A549 (cell line): ENCODE measurements at regions not wholly inside any gene's neighbourhood (a gene's known extent, or its start where the extent isn't known, plus 50 kb on each side); places are given as distances from the start of the nearest gene placed in this dataset.

Experiments used
- ATAC-seq, 2 experiments: fragments of 200-7000 bp in 1 of 2; fragments of >200 bp in 1 of 2; cut with Nextera tagmentation in 1 of 2; cut with Tn5 transposase in 1 of 2; 3 replicates each; pipeline versions ENCODE4 v1.8.0 to v1.9.1; 2018 to 2020; ENCODE audit warnings: mild to moderate bottlenecking in 1 of 2, moderate library complexity in 1 of 2
- CTCF ChIA-PET: fragments of 300-600 bp; sonication (Branson Sonifier 250); formaldehyde crosslinking; extraction: SDS; loops from one replicate; lab custom pipeline; 2021; ENCODE audit warnings: antibody characterized with exemption, inconsistent platforms; lab: Yijun Ruan, JAX
- POLR2A ChIA-PET: fragments of 350-600 bp; formaldehyde crosslinking; extraction: SDS; loops from one replicate; lab custom pipeline; 2021; ENCODE audit warnings: antibody characterized with exemption, inconsistent platforms; lab: Yijun Ruan, JAX
- DNase-seq, 2 experiments: peaks; one replicate each; pipeline versions ENCODE4 v3.0.0 to v3.0.0-alpha.2; 2011 to 2016; ENCODE audit warnings: low read depth in 1 of 2, low spot score in 1 of 2
- FAIRE-seq: peaks from 2 replicates; lab custom pipeline; 2011; peaks lifted over from hg19 to GRCh38; lab: Jason Lieb, UNC
- H3K27ac ChIP-seq, 2 experiments: fragments of >200 bp; sonication (Bioruptor Twin); formaldehyde crosslinking; 3 replicates each; pipeline ENCODE4 v1.5.1; 2016 to 2017
- H3K4me1 ChIP-seq: fragments of >200 bp; sonication (Bioruptor Twin); formaldehyde crosslinking; 3 replicates; pipeline ENCODE4 v1.6.1; 2016
- H3K4me2 ChIP-seq: fragments of >200 bp; sonication (Bioruptor Twin); formaldehyde crosslinking; 3 replicates; pipeline ENCODE4 v1.6.1; 2016
- H3K4me3 ChIP-seq: fragments of >200 bp; sonication (Bioruptor Twin); formaldehyde crosslinking; 3 replicates; pipeline ENCODE4 v1.5.1; 2016
- H3K9me3 ChIP-seq: fragments of >200 bp; sonication (Bioruptor Twin); formaldehyde crosslinking; 3 replicates; pipeline ENCODE4 v1.6.1; 2016
- CBX2 ChIP-seq: fragments of 200-600 bp; sonication (generic); IDR thresholded peaks from 2 replicates; pipeline ENCODE4 v1.6.1; 2016; ENCODE audit warnings: low read depth, mild to moderate bottlenecking, borderline replicate concordance
- CBX8 ChIP-seq: fragments of 200-600 bp; sonication (generic); IDR thresholded peaks from 2 replicates; pipeline ENCODE4 v1.6.1; 2016
- CEBPB ChIP-seq, 2 experiments: fragments of >200 bp in 1 of 2; sonication (Bioruptor Twin) in 1 of 2; formaldehyde crosslinking in 1 of 2; IDR thresholded peaks; 2 replicates each; pipeline ENCODE4 v1.6.1; 2012 to 2016
- CHD2 ChIP-seq: fragments of 150-350 bp; IDR thresholded peaks from 2 replicates; pipeline ENCODE4 v1.6.1; 2014; ENCODE audit warnings: low read length; ENCODE audit not compliant: partially characterized antibody
- EHF ChIP-seq: fragments of 250-450 bp; sonication (Bioruptor Pico); IDR thresholded peaks from 2 replicates; pipeline ENCODE4 v1.5.0; 2020; ENCODE audit warnings: mild to moderate bottlenecking
- EP300 ChIP-seq, 2 experiments: fragments of >200 bp; sonication (Bioruptor Twin); formaldehyde crosslinking; IDR thresholded peaks; 2 replicates in 1 of 2; 3 replicates in 1 of 2; pipeline ENCODE4 v1.6.1; 2016 to 2017
- ESRRA ChIP-seq: fragments of 150-350 bp; IDR thresholded peaks from 2 replicates; pipeline ENCODE4 v1.6.1; 2014; ENCODE audit warnings: mild to moderate bottlenecking, low read length, borderline replicate concordance
- FOSB ChIP-seq: fragments of 250-450 bp; sonication (Bioruptor Pico); IDR thresholded peaks from 2 replicates; pipeline ENCODE4 v1.5.0; 2020; ENCODE audit warnings: mild to moderate bottlenecking, moderate library complexity
- FOXS1 ChIP-seq: fragments of 250-450 bp; sonication (Bioruptor Pico); IDR thresholded peaks from 2 replicates; pipeline ENCODE4 v1.5.0; 2020; ENCODE audit warnings: mild to moderate bottlenecking, moderate library complexity
- HEYL ChIP-seq: fragments of 250-450 bp; sonication (Bioruptor Pico); IDR thresholded peaks from 2 replicates; pipeline ENCODE4 v1.8.0; 2021; ENCODE audit warnings: mild to moderate bottlenecking, moderate library complexity
- HOXA7 ChIP-seq: fragments of 250-450 bp; sonication (Bioruptor Pico); IDR thresholded peaks from 2 replicates; pipeline ENCODE4 v1.5.0; 2020; ENCODE audit warnings: mild to moderate bottlenecking, moderate library complexity
- HOXB13 ChIP-seq: fragments of 250-450 bp; sonication (Bioruptor Pico); IDR thresholded peaks from 2 replicates; pipeline ENCODE4 v1.5.0; 2020; ENCODE audit warnings: low read depth, mild to moderate bottlenecking, moderate library complexity
- HOXB5 ChIP-seq: fragments of 250-450 bp; sonication (Bioruptor Pico); IDR thresholded peaks from 2 replicates; pipeline ENCODE4 v1.5.0; 2020; ENCODE audit warnings: mild to moderate bottlenecking, moderate library complexity
- KDM1A ChIP-seq: fragments of 200-600 bp; sonication (generic); IDR thresholded peaks from 2 replicates; pipeline ENCODE4 v1.6.1; 2016; ENCODE audit warnings: low read depth, mild to moderate bottlenecking
- KDM5A ChIP-seq: fragments of 200-600 bp; sonication (generic); IDR thresholded peaks from 2 replicates; pipeline ENCODE4 v1.6.1; 2016; ENCODE audit warnings: antibody characterized with exemption, mild to moderate bottlenecking
- MAFK ChIP-seq: fragments of 450-650 bp; IDR thresholded peaks from 2 replicates; pipeline ENCODE4 v1.6.1; 2014; ENCODE audit not compliant: partially characterized antibody
- NFE2L2 ChIP-seq: fragments of 150-350 bp; conservative IDR thresholded peaks from 2 replicates; pipeline ENCODE4 v1.6.1; 2014; ENCODE audit warnings: low read length
- NPAS2 ChIP-seq: fragments of 250-450 bp; sonication (Bioruptor Pico); IDR thresholded peaks from 2 replicates; pipeline ENCODE4 v1.8.0; 2022; ENCODE audit warnings: mild to moderate bottlenecking, moderate library complexity, borderline replicate concordance
- POLR2AphosphoS2 ChIP-seq: conservative IDR thresholded peaks from 2 replicates; pipeline ENCODE4 v1.6.1; 2012; ENCODE audit warnings: low read length, improper control_type of control experiment, inconsistent platforms
- RCOR1 ChIP-seq: fragments of 150-350 bp; IDR thresholded peaks from 2 replicates; pipeline ENCODE4 v1.6.1; 2014; ENCODE audit warnings: antibody characterized with exemption, low read length, low read depth
- RFX5 ChIP-seq: fragments of 450-650 bp; IDR thresholded peaks from 2 replicates; pipeline ENCODE4 v1.7.1; 2014; ENCODE audit warnings: antibody characterized with exemption, mild to moderate bottlenecking, moderate library complexity
- ZC3H11A ChIP-seq: fragments of 450-650 bp; IDR thresholded peaks from 2 replicates; pipeline ENCODE4 v1.6.1; 2014; ENCODE audit warnings: antibody characterized with exemption, mild to moderate bottlenecking
- ZSCAN20 ChIP-seq: fragments of 250-450 bp; sonication (Bioruptor Pico); IDR thresholded peaks from 2 replicates; pipeline ENCODE4 v1.8.0; 2022; ENCODE audit warnings: mild to moderate bottlenecking, moderate library complexity
- WGBS: methylation state at CpG from one replicate; pipeline ENCODE4 v1.1.6; 2017; ENCODE audit errors: missing lambda C conversion rate; 5-methylcytosine and 5-hydroxymethylcytosine counted together
- TF ChIP-seq, protein P1 (sequence below): fragments of >200 bp; sonication (Bioruptor Twin); formaldehyde crosslinking; IDR thresholded peaks from 3 replicates; pipeline ENCODE4 v1.6.1; 2016
- TF ChIP-seq, protein P2 (sequence below): fragments of 250-450 bp; sonication (Bioruptor Pico); IDR thresholded peaks from 2 replicates; pipeline ENCODE4 v1.5.0; 2021; ENCODE audit warnings: mild to moderate bottlenecking, moderate library complexity, borderline replicate concordance
- TF ChIP-seq, protein P3 (sequence below): fragments of >200 bp; sonication (Bioruptor Twin); formaldehyde crosslinking; IDR thresholded peaks from 3 replicates; pipeline ENCODE4 v1.5.1; 2016
- TF ChIP-seq, protein P4 (sequence below): IDR thresholded peaks from 2 replicates; pipeline ENCODE4 v1.6.1; 2012

DNA sequence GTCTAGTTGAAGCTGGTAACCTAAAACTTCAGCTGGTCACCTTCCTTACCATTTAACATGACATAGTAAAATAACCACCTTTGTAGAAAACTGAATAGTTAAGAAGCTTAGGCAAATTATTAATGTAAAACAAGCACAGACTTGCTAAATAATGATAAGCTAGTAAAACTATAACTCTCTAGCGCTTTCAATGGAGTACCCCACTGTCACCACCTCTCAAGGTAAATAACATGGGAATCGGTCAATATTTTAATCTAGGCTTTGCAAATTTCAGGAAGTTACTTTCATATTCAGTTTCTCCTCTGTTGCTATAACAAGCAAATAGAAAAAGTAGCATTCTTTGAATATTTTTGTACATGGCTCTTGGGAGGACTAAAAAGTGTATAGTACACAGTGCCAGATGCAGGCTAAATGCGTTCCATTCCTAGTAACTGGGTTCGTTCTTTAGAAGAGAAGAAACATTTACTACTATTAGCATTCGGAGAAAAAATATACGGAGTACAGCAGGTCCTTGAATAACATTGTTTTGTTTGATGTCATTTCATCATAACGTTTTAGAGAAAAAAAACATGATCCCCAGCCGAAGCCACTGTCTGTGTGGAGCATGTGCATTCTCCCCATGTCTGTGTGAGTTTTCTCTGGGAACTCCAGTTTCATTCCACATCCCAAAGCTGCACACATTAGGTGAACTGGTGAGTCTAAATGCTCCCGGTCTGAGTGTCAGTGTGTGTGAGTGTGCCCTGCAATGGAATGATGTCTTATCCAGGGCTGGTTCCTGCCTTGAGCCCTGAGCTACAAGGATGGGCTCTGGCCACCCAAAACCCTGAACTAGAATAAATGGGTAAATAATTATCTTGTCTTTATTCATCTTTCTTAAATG, 52.5 kb downstream of the EPRS1 start:
- no peak for DNase-seq
- Histone ChIP-seq H3K4me3 (no peak overlapping the region), H3K4me1 (peaks cover 6% of the 10 kb centered on the region; the same call in 2 of the 3 replicates), H3K27ac (no peak overlapping the region), H3K9me3 (no peaks in the 10 kb centered on the region), H3K4me2 (no peak overlapping the region)
- no peak for FAIRE-seq
- POLR2A ChIA-PET = no interaction called here
- WGBS = 89% methylated on average over 9 of the region's 9 CpGs
- TF ChIP-seq KDM5A (no peak), MAFK (no peak), CHD2 (no peak), HOXB5 (CRISPR knock-in tag) (no peak), RCOR1 (no peak), CBX2 (no peak), KDM1A (no peak), ZSCAN20 (CRISPR knock-in tag) (no peak), POLR2AphosphoS2 (no peak), HEYL (CRISPR knock-in tag) (no peak), NFE2L2 (no peak), FOXS1 (no peak), HOXA7 (CRISPR knock-in tag) (no peak), ESRRA (no peak), ZC3H11A (no peak)
- TF ChIP-seq, protein P1, sequence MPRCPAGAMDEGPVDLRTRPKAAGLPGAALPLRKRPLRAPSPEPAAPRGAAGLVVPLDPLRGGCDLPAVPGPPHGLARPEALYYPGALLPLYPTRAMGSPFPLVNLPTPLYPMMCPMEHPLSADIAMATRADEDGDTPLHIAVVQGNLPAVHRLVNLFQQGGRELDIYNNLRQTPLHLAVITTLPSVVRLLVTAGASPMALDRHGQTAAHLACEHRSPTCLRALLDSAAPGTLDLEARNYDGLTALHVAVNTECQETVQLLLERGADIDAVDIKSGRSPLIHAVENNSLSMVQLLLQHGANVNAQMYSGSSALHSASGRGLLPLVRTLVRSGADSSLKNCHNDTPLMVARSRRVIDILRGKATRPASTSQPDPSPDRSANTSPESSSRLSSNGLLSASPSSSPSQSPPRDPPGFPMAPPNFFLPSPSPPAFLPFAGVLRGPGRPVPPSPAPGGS = no peak
- CTCF ChIA-PET = interaction anchor here (0.7 to 1.7 kb wide), 2 partner anchors 10 to 24 kb away, joined by 3 to 7 read pairs; no protein-coding TSS in a partner anchor
- no peak for ATAC-seq

DNA sequence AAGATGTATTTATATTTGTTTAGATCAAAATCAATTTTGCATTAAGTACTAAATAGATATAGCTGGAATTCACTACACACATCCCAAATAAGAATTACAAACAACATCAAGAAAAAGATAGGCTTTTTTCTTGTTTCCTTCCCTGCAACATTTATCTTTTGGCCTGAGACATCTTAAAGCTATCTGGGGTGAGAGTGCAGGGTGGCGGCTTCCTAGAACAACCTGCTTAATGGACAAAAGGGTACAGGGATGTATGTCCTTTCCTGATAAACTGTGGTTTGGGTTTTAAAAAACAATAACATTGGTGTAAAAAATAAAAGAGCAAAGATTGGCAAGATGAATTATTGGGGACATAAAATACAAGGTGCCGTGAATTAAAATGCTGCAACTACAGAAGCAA, 54.4 kb downstream of the EPRS1 start:
- DNase-seq (no peak), ATAC-seq (no peak), FAIRE-seq (no peak)
- TF ChIP-seq RFX5 = no peak
- TF ChIP-seq, protein P2, sequence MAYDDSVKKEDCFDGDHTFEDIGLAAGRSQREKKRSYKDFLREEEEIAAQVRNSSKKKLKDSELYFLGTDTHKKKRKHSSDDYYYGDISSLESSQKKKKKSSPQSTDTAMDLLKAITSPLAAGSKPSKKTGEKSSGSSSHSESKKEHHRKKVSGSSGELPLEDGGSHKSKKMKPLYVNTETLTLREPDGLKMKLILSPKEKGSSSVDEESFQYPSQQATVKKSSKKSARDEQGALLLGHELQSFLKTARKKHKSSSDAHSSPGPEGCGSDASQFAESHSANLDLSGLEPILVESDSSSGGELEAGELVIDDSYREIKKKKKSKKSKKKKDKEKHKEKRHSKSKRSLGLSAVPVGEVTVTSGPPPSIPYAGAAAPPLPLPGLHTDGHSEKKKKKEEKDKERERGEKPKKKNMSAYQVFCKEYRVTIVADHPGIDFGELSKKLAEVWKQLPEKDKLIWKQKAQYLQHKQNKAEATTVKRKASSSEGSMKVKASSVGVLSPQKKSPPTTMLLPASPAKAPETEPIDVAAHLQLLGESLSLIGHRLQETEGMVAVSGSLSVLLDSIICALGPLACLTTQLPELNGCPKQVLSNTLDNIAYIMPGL (CRISPR knock-in tag) = no peak
- TF ChIP-seq RCOR1 = no peak
- no peak for TF ChIP-seq CBX2
- no peak for TF ChIP-seq NPAS2 (CRISPR knock-in tag)
- TF ChIP-seq ZC3H11A = no peak
- Histone ChIP-seq H3K4me3 (no peak overlapping the region), H3K4me2 (no peak overlapping the region), H3K9me3 (no peaks in the 10 kb centered on the region), H3K4me1 (peaks cover 6% of the 10 kb centered on the region; the same call in 2 of the 3 replicates), H3K27ac (no peak overlapping the region)
- 91% methylated on average over 2 of the region's 2 CpGs for WGBS
- POLR2A ChIA-PET = no interaction called here
- CTCF ChIA-PET = interaction anchor here (0.6 to 2.1 kb wide), 9 partner anchors 8 to 269 kb away, joined by 3 to 7 read pairs (median 3); partner anchors contain the start of gene BPNT1

DNA sequence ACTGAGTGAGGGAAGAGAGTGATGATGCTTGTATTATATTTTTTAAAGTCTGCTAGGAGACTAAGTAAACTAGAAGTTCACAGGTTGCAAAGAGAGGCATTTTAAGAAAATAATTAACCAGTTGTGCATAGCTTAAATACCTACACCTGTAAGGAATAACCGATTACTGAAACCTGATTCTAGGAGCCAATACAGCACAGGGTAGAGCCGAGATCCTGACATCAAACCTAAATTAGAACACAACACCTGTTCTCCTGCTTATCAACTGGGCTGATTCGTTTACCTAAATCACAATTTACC, 54.8 kb downstream of the EPRS1 start:
- ATAC-seq (no peak), FAIRE-seq (no peak), DNase-seq (no peak)
- Histone ChIP-seq H3K4me3 (no peak overlapping the region), H3K9me3 (no peaks in the 10 kb centered on the region), H3K4me1 (peaks cover 6% of the 10 kb centered on the region; the same call in 2 of the 3 replicates), H3K4me2 (no peak overlapping the region; the same call in 2 of the 3 replicates), H3K27ac (no peak overlapping the region)
- TF ChIP-seq KDM1A (no peak), EHF (CRISPR knock-in tag) (no peak), CBX8 (no peak), CHD2 (no peak), RFX5 (no peak), NFE2L2 (no peak), CEBPB (IDR thresholded peaks at IDR 0.05) (no peak), CBX2 (no peak), POLR2AphosphoS2 (no peak), KDM5A (no peak), HEYL (CRISPR knock-in tag) (no peak), EP300 (IDR thresholded peaks at IDR 0.05) (no peak), FOSB (CRISPR knock-in tag) (no peak), HOXB13 (no peak)
- TF ChIP-seq, protein P3, sequence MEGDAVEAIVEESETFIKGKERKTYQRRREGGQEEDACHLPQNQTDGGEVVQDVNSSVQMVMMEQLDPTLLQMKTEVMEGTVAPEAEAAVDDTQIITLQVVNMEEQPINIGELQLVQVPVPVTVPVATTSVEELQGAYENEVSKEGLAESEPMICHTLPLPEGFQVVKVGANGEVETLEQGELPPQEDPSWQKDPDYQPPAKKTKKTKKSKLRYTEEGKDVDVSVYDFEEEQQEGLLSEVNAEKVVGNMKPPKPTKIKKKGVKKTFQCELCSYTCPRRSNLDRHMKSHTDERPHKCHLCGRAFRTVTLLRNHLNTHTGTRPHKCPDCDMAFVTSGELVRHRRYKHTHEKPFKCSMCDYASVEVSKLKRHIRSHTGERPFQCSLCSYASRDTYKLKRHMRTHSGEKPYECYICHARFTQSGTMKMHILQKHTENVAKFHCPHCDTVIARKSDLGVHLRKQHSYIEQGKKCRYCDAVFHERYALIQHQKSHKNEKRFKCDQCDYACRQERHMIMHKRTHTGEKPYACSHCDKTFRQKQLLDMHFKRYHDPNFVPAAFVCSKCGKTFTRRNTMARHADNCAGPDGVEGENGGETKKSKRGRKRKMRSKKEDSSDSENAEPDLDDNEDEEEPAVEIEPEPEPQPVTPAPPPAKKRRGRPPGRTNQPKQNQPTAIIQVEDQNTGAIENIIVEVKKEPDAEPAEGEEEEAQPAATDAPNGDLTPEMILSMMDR = no peak
- TF ChIP-seq, protein P4, sequence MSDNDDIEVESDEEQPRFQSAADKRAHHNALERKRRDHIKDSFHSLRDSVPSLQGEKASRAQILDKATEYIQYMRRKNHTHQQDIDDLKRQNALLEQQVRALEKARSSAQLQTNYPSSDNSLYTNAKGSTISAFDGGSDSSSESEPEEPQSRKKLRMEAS = no peak
- CTCF ChIA-PET = interaction anchor here (0.6 to 2.1 kb wide), 9 partner anchors 8 to 270 kb away, joined by 3 to 7 read pairs (median 3); partner anchors contain the start of gene BPNT1
- POLR2A ChIA-PET = no interaction called here
- WGBS = 23% methylated on average over 3 of the region's 3 CpGs
